ENCODE measurements at regions not wholly inside any gene's neighbourhood (a gene's known extent, or its start where the extent isn't known, plus 50 kb on each side); places are given as distances from the start of the nearest gene placed in this dataset.

DNA sequence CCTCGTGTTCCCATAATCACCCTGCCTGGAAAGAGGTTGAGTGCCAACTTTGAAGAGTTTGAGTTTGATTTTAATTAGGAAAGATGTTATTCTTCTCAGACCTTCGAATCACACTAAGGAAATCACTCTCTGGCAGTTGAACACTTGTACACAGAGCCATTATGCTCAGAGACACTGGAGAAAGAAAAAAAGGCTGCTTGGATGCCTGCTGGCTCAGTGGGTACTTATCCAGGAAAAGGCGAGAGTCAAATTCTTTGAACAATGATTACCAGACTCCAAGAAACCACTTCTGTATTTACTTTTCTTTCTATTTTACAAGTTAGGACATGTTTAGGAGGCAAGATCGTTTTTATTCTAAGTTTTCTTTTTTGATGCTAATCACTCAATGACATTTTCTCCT is 438.5 kb upstream of the FAT3 start:
- Histone ChIP-seq H3K4me1 (ENCODE audit: control insufficient read depth, insufficient read depth, low read length) (no peaks in the 10 kb centered on the region), H3K9me3 (ENCODE audit: control insufficient read depth, low read depth, low read length) (no peaks in the 10 kb centered on the region), H3K27me3 (ENCODE audit: control insufficient read depth, insufficient read depth, low read length) (no peaks in the 10 kb centered on the region), H3K4me3 (ENCODE audit: low read length) (no peak overlapping the region), H3K27ac (ENCODE audit: low read length) (no peak overlapping the region), H3K36me3 (ENCODE audit: control insufficient read depth, insufficient read depth, low read length) (no peaks in the 10 kb centered on the region)
- WGBS (ENCODE audit: insufficient coverage, low lambda C conversion rate): 68% methylated on average over 3 of the region's 4 CpGs
- DNase-seq: no peak

GRCh38 chr11:91783173-91783572 is 441.4 kb upstream of the FAT3 start:
- Histone ChIP-seq H3K9me3 (ENCODE audit: control insufficient read depth, low read depth, low read length) (no peaks in the 10 kb centered on the region), H3K27ac (ENCODE audit: low read length) (no peak overlapping the region), H3K27me3 (ENCODE audit: control insufficient read depth, insufficient read depth, low read length) (no peaks in the 10 kb centered on the region), H3K4me1 (ENCODE audit: control insufficient read depth, insufficient read depth, low read length) (no peaks in the 10 kb centered on the region), H3K36me3 (ENCODE audit: control insufficient read depth, insufficient read depth, low read length) (no peaks in the 10 kb centered on the region), H3K4me3 (ENCODE audit: low read length) (no peak overlapping the region)
- no peak for DNase-seq
- WGBS (ENCODE audit: insufficient coverage, low lambda C conversion rate): no CpG with 5 or more reads among the region's 2 CpGs

DNA sequence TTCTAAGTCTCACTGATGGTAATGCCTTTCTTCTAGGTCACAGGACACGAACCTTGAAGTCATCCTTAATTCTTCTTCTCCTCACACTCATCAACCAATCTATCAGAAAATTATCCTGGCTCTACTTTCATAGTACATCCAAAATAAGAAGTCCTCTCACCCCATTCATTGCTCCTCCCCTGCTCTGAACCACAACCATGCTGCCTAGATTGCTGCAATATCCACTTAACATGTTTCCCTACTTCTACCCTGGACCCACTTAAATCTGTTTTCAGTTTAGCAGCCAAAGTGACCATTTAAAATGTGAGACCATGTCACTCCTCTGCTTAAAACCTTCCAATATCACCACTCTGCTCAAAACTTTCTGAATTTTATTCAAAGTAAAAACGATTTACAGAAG is 445.9 kb upstream of the FAT3 start:
- Histone ChIP-seq H3K9me3 (ENCODE audit: control insufficient read depth, low read depth, low read length) (no peaks in the 10 kb centered on the region), H3K27me3 (ENCODE audit: control insufficient read depth, insufficient read depth, low read length) (no peaks in the 10 kb centered on the region), H3K36me3 (ENCODE audit: control insufficient read depth, insufficient read depth, low read length) (no peaks in the 10 kb centered on the region), H3K4me3 (ENCODE audit: low read length) (no peak overlapping the region), H3K27ac (ENCODE audit: low read length) (no peak overlapping the region), H3K4me1 (ENCODE audit: control insufficient read depth, insufficient read depth, low read length) (no peaks in the 10 kb centered on the region)
- no peak for DNase-seq
- WGBS (ENCODE audit: insufficient coverage, low lambda C conversion rate): 71% methylated on average over 1 of the region's 2 CpGs

DNA sequence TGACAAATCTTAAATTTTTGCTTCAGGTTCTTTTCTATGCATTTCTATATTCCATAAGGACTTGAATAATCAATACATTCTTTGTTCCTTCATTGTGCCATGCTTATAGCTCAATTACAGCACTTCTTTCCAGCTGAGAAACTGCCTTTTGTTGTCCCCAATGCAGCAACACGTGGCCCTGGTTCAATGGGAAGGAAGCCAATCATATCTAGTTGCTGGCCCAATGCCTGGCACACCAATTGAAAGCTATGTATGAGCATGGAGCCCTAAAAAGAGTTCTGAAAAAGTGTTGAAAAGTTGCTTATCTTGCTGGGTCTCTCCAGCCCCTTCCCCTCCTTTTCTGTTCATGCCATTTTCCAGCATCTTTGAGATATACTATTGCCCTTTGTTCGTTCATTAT is 448.0 kb upstream of the FAT3 start:
- no peak for DNase-seq
- Histone ChIP-seq H3K36me3 (ENCODE audit: control insufficient read depth, insufficient read depth, low read length) (no peaks in the 10 kb centered on the region), H3K4me3 (ENCODE audit: low read length) (no peak overlapping the region), H3K9me3 (ENCODE audit: control insufficient read depth, low read depth, low read length) (no peaks in the 10 kb centered on the region), H3K27me3 (ENCODE audit: control insufficient read depth, insufficient read depth, low read length) (no peaks in the 10 kb centered on the region), H3K4me1 (ENCODE audit: control insufficient read depth, insufficient read depth, low read length) (no peaks in the 10 kb centered on the region), H3K27ac (ENCODE audit: low read length) (no peak overlapping the region)
- WGBS (ENCODE audit: insufficient coverage, low lambda C conversion rate): 80% methylated on average over 1 of the region's 2 CpGs

DNA sequence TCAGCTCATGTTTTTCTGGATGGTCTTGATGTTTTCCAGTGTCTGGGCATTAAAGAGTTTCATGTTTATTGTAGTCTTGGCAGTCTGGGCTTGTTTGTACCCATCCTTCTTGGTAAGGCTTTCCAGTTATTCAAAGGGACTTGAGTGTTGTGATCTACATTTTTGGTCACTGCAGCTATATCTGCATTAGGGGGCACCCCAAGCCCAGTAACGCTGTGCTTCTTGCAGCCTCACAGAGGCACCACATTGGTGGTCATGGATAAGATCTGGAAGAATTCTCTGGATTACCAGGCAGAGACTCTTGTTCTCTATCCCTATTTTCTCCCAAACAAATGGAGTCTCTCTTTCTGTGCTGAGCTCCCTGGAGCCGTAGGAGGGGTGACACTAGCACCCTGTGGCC is 451.5 kb upstream of the FAT3 start:
- Histone ChIP-seq H3K9me3 (ENCODE audit: control insufficient read depth, low read depth, low read length) (no peaks in the 10 kb centered on the region), H3K4me3 (ENCODE audit: low read length) (no peak overlapping the region), H3K36me3 (ENCODE audit: control insufficient read depth, insufficient read depth, low read length) (no peaks in the 10 kb centered on the region), H3K27me3 (ENCODE audit: control insufficient read depth, insufficient read depth, low read length) (no peaks in the 10 kb centered on the region), H3K27ac (ENCODE audit: low read length) (no peak overlapping the region), H3K4me1 (ENCODE audit: control insufficient read depth, insufficient read depth, low read length) (no peaks in the 10 kb centered on the region)
- WGBS (ENCODE audit: insufficient coverage, low lambda C conversion rate): no CpG with 5 or more reads among the region's 2 CpGs
- DNase-seq: no peak

DNA sequence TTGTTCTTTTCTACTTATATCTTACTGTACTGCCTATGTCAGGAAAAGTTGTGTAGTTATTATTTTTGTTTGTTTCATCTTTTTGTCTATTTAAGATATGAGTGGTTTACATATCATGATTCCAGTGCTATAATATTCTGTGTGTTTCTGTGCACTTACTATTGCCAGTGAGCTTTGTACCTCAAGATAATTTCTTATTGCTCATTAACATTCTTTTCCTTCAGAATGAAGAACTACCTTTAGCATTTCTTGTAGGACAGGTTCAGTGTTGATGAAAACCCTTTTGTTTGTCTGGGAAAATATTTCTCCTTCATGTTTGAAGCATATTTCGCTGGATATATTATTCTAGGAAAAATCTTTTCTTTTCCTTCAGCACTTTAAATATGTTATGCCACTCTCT is 452.7 kb upstream of the FAT3 start:
- WGBS (ENCODE audit: insufficient coverage, low lambda C conversion rate): 14% methylated on average over 1 of the region's 1 CpG

DNA sequence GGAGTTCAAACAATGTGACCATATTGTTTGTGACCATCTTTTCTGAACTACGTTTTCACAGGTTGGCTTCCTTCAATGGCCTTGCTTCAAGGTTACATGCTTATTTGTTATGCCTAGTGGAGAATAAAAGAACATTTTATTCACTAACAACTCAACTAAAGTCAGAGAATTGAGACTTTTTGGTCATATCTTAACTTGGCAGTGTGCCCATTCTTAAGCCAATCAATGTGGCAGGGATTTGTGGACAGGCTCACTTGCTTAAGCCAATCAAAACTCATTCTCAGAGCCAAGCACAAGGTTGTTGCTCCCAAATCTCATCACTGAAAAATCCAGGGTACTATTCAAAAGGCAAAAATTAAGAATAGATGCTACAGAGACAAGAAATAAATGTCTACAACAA is 455.8 kb upstream of the FAT3 start:
- Histone ChIP-seq H3K4me1 (ENCODE audit: control insufficient read depth, insufficient read depth, low read length) (no peaks in the 10 kb centered on the region), H3K27ac (ENCODE audit: low read length) (no peak overlapping the region), H3K27me3 (ENCODE audit: control insufficient read depth, insufficient read depth, low read length) (no peaks in the 10 kb centered on the region), H3K4me3 (ENCODE audit: low read length) (no peak overlapping the region), H3K36me3 (ENCODE audit: control insufficient read depth, insufficient read depth, low read length) (no peaks in the 10 kb centered on the region), H3K9me3 (ENCODE audit: control insufficient read depth, low read depth, low read length) (no peaks in the 10 kb centered on the region)
- DNase-seq: no peak
- no CpG with 5 or more reads among the region's 1 CpG for WGBS (ENCODE audit: insufficient coverage, low lambda C conversion rate)

More for the DNA sequence above, 452.7 kb upstream of the FAT3 start:
- H3K9me3 ChIP-seq (ENCODE audit: control insufficient read depth, low read depth, low read length): no peaks in the 10 kb centered on the region
- DNase-seq: peak; percentile 31 to 56
- H3K27me3 ChIP-seq (ENCODE audit: control insufficient read depth, insufficient read depth, low read length): no peaks in the 10 kb centered on the region
- no peaks in the 10 kb centered on the region for H3K36me3 ChIP-seq (ENCODE audit: control insufficient read depth, insufficient read depth, low read length)
- no peaks in the 10 kb centered on the region for H3K4me1 ChIP-seq (ENCODE audit: control insufficient read depth, insufficient read depth, low read length)
- no peak overlapping the region for H3K4me3 ChIP-seq (ENCODE audit: low read length)
- no peak overlapping the region for H3K27ac ChIP-seq (ENCODE audit: low read length)

GRCh38 chr11:91763331-91763730 is 461.3 kb upstream of the FAT3 start:
- Histone ChIP-seq H3K27me3 (ENCODE audit: control insufficient read depth, insufficient read depth, low read length) (no peaks in the 10 kb centered on the region), H3K27ac (ENCODE audit: low read length) (no peak overlapping the region), H3K4me3 (ENCODE audit: low read length) (no peak overlapping the region), H3K4me1 (ENCODE audit: control insufficient read depth, insufficient read depth, low read length) (no peaks in the 10 kb centered on the region), H3K36me3 (ENCODE audit: control insufficient read depth, insufficient read depth, low read length) (no peaks in the 10 kb centered on the region), H3K9me3 (ENCODE audit: control insufficient read depth, low read depth, low read length) (no peaks in the 10 kb centered on the region)
- DNase-seq: no peak

GRCh38 chr11:91761406-91762025 is 463.1 kb upstream of the FAT3 start:
- Histone ChIP-seq H3K4me3 (ENCODE audit: low read length) (no peak overlapping the region), H3K9me3 (ENCODE audit: control insufficient read depth, low read depth, low read length) (no peaks in the 10 kb centered on the region), H3K4me1 (ENCODE audit: control insufficient read depth, insufficient read depth, low read length) (no peaks in the 10 kb centered on the region), H3K27ac (ENCODE audit: low read length) (no peak overlapping the region), H3K27me3 (ENCODE audit: control insufficient read depth, insufficient read depth, low read length) (no peaks in the 10 kb centered on the region), H3K36me3 (ENCODE audit: control insufficient read depth, insufficient read depth, low read length) (no peaks in the 10 kb centered on the region)
- WGBS (ENCODE audit: insufficient coverage, low lambda C conversion rate): no CpG with 5 or more reads among the region's 3 CpGs
- no peak for DNase-seq

DNA sequence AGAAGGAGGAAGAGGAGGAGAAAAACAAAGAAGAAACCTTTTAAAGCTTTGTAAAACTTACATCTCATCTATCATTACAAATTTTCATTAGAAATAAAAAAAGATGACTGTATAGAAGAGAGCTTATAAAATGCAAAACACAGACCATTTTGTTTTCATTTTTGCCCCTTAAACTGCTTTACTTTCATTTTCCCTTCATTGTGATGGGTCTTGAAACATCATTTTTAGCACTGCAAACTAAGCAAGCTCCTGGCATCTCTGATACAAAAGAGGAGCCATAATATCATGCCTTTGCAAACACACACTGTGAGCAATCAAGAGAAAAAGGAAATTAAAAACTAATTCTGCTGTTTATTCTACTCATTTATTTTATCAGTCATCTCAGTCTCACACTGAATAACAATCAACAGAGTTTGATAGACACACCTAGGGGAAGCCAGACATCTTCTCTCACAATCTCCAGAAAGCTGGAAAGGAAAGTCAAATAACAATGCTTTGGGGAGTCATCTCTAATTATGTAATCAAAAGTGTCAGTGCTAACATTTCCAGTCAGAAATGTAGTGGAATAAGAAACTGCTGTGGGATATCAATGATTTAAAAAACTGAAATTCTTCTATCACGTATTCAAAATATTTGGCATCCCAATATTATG is 467.7 kb upstream of the FAT3 start:
- no peak overlapping the region for H3K4me3 ChIP-seq (ENCODE audit: low read length)
- H3K27me3 ChIP-seq (ENCODE audit: control insufficient read depth, insufficient read depth, low read length): no peaks in the 10 kb centered on the region
- H3K9me3 ChIP-seq (ENCODE audit: control insufficient read depth, low read depth, low read length): no peaks in the 10 kb centered on the region
- 100% methylated on average over 1 of the region's 1 CpG for WGBS (ENCODE audit: insufficient coverage, low lambda C conversion rate)
- DNase-seq: no peak
- H3K27ac ChIP-seq (ENCODE audit: low read length): no peak overlapping the region
- H3K4me1 ChIP-seq (ENCODE audit: control insufficient read depth, insufficient read depth, low read length): no peaks in the 10 kb centered on the region
- no peaks in the 10 kb centered on the region for H3K36me3 ChIP-seq (ENCODE audit: control insufficient read depth, insufficient read depth, low read length)
